H9 (cell line): ENCODE measurements at regions not wholly inside any gene's neighbourhood (a gene's known extent, or its start where the extent isn't known, plus 50 kb on each side); places are given as distances from the start of the nearest gene placed in this dataset.

Source experiments
- DNase-seq: peaks from one replicate; pipeline ENCODE4 v3.0.0-alpha.2; 2017
- H2AFZ ChIP-seq: one replicate; pipeline ENCODE4 v1.6.1; 2013; ENCODE audit warnings: mild to moderate bottlenecking, low read length, control low read depth, moderate library complexity
- H2AK5ac ChIP-seq: 2 replicates; pipeline ENCODE4 v1.6.1; 2013; ENCODE audit warnings: low read length, control low read depth, mixed read lengths; ENCODE audit not compliant: insufficient read length
- H2BK120ac ChIP-seq: one replicate; pipeline ENCODE4 v1.6.1; 2013; ENCODE audit warnings: low read depth, mild to moderate bottlenecking, low read length, control low read depth, inconsistent platforms; ENCODE audit not compliant: poor library complexity, severe bottlenecking
- H2BK12ac ChIP-seq: 2 replicates; pipeline ENCODE4 v1.6.1; 2013; ENCODE audit warnings: low read length, control low read depth, mixed read lengths, low read depth; ENCODE audit not compliant: insufficient read length
- H2BK15ac ChIP-seq: 2 replicates; pipeline ENCODE4 v1.6.1; 2013; ENCODE audit warnings: low read depth, low read length, control low read depth
- H2BK20ac ChIP-seq: one replicate; pipeline ENCODE4 v1.6.1; 2013; ENCODE audit warnings: low read depth, mild to moderate bottlenecking, low read length, control low read depth, inconsistent platforms; ENCODE audit not compliant: poor library complexity, severe bottlenecking
- H2BK5ac ChIP-seq: 2 replicates; pipeline ENCODE4 v1.6.1; 2013; ENCODE audit warnings: low read length, control low read depth, mixed read lengths; ENCODE audit not compliant: insufficient read length
- H3K14ac ChIP-seq: 2 replicates; pipeline ENCODE4 v1.6.1; 2013; ENCODE audit warnings: low read length, control low read depth; ENCODE audit not compliant: insufficient read depth
- H3K18ac ChIP-seq: 2 replicates; pipeline ENCODE4 v1.6.1; 2013; ENCODE audit warnings: low read depth, mild to moderate bottlenecking, mixed read lengths, low read length, control low read depth; ENCODE audit not compliant: insufficient read length
- H3K23ac ChIP-seq: 2 replicates; pipeline ENCODE4 v1.6.1; 2013; ENCODE audit warnings: low read length, control low read depth, mixed read lengths, low read depth; ENCODE audit not compliant: insufficient read length
- H3K23me2 ChIP-seq: 2 replicates; pipeline ENCODE4 v1.6.1; 2013; ENCODE audit warnings: low read depth, mild to moderate bottlenecking, mixed read lengths, low read length, control low read depth; ENCODE audit not compliant: insufficient read length, poor library complexity, severe bottlenecking
- H3K27ac ChIP-seq: 2 replicates; pipeline ENCODE4 v1.5.1; 2013; ENCODE audit warnings: low read length, control low read depth, mixed read lengths, low read depth; ENCODE audit not compliant: insufficient read length
- H3K27me3 ChIP-seq: 2 replicates; pipeline ENCODE4 v1.6.1; 2013; ENCODE audit warnings: low read length, control low read depth, inconsistent platforms; ENCODE audit not compliant: insufficient read depth
- H3K4ac ChIP-seq: 2 replicates; pipeline ENCODE4 v1.6.1; 2013; ENCODE audit warnings: low read depth, mild to moderate bottlenecking, control low read depth, inconsistent platforms, low read length, moderate library complexity
- H3K4me1 ChIP-seq: 2 replicates; pipeline ENCODE4 v1.6.1; 2013; ENCODE audit warnings: low read length, control low read depth, inconsistent platforms; ENCODE audit not compliant: insufficient read depth
- H3K4me2 ChIP-seq: 2 replicates; pipeline ENCODE4 v1.6.1; 2013; ENCODE audit warnings: low read length, control low read depth, mixed read lengths; ENCODE audit not compliant: insufficient read length, insufficient read depth
- H3K56ac ChIP-seq: 2 replicates; pipeline ENCODE4 v1.6.1; 2013; ENCODE audit warnings: low read depth, mild to moderate bottlenecking, mixed read lengths, low read length, control low read depth; ENCODE audit not compliant: insufficient read length
- H3K79me1 ChIP-seq: 2 replicates; pipeline ENCODE4 v1.6.1; 2013; ENCODE audit warnings: low read depth, mild to moderate bottlenecking, moderate library complexity, low read length, control low read depth, inconsistent platforms; ENCODE audit not compliant: insufficient read depth, poor library complexity, severe bottlenecking
- H3K79me2 ChIP-seq: 2 replicates; pipeline ENCODE4 v1.6.1; 2013; ENCODE audit warnings: low read length, control low read depth, inconsistent platforms; ENCODE audit not compliant: insufficient read depth
- H3K9ac ChIP-seq: 2 replicates; pipeline ENCODE4 v1.6.1; 2013; ENCODE audit warnings: low read length, control low read depth, mixed read lengths; ENCODE audit not compliant: insufficient read length; ENCODE audit errors: extremely low read depth
- H3K9me3 ChIP-seq: one replicate; pipeline ENCODE4 v1.6.1; 2013; ENCODE audit warnings: low read depth, low read length, inconsistent platforms; ENCODE audit not compliant: control insufficient read depth
- H3T11ph ChIP-seq: one replicate; pipeline ENCODE4 v1.6.1; 2013; ENCODE audit warnings: mild to moderate bottlenecking, low read length, control low read depth, inconsistent platforms
- H4K20me1 ChIP-seq: one replicate; pipeline ENCODE4 v1.6.1; 2013; ENCODE audit not compliant: control insufficient read depth, insufficient read length, insufficient read depth
- H4K5ac ChIP-seq: 2 replicates; pipeline ENCODE4 v1.6.1; 2013; ENCODE audit warnings: low read depth, mild to moderate bottlenecking, mixed read lengths, low read length, control low read depth; ENCODE audit not compliant: insufficient read length
- H4K8ac ChIP-seq: replicated peaks from 2 replicates; pipeline ENCODE4 v1.6.1; 2013; ENCODE audit warnings: low read length, control low read depth, mixed read lengths, low read depth; ENCODE audit not compliant: insufficient read length
- H4K91ac ChIP-seq: 2 replicates; pipeline ENCODE4 v1.6.1; 2013; ENCODE audit warnings: low read depth, mild to moderate bottlenecking, moderate library complexity, mixed read lengths, low read length, control low read depth; ENCODE audit not compliant: insufficient read length
- H3K27ac Mint-ChIP-seq, 3 experiments: 2 replicates in 2 of 3; 3 replicates in 1 of 3; pipeline ENCODE4 v1.8.0; 2020 to 2021; ENCODE audit warnings: mixed read lengths in 3 of 3, mild to moderate bottlenecking in 1 of 3, moderate library complexity in 1 of 3
- H3K27me3 Mint-ChIP-seq: 2 replicates; pipeline ENCODE4 v1.8.0; 2021; ENCODE audit warnings: low read depth, mild to moderate bottlenecking, moderate library complexity, mixed read lengths
- H3K36me3 Mint-ChIP-seq, 3 experiments: 2 replicates in 2 of 3; 3 replicates in 1 of 3; pipeline ENCODE4 v1.8.0; 2020 to 2021; ENCODE audit warnings: low read depth in 3 of 3, mixed read lengths in 3 of 3; ENCODE audit not compliant: insufficient read depth in 1 of 3
- H3K4me1 Mint-ChIP-seq, 2 experiments: 2 replicates each; pipeline ENCODE4 v1.8.0; 2020; ENCODE audit warnings: mixed read lengths in 2 of 2
- H3K4me3 Mint-ChIP-seq, 2 experiments: 2 replicates in 1 of 2; 3 replicates in 1 of 2; pipeline ENCODE4 v1.8.0; 2020 to 2021; ENCODE audit warnings: mild to moderate bottlenecking in 2 of 2, mixed read lengths in 2 of 2, moderate library complexity in 1 of 2
- H3K9me3 Mint-ChIP-seq, 2 experiments: 2 replicates in 1 of 2; 3 replicates in 1 of 2; pipeline ENCODE4 v1.8.0; 2020; ENCODE audit warnings: mild to moderate bottlenecking in 2 of 2, mixed read lengths in 2 of 2, moderate library complexity in 1 of 2
- WGBS: extraction: QIAGEN DNeasy Blood & Tissue Kit; methylation state at CpG from one replicate; pipeline ENCODE4 v1.1.7; 2013; ENCODE audit warnings: missing lambda C conversion rate, low lambda C conversion rate, mixed read lengths; ENCODE audit not compliant: insufficient read length; ENCODE audit errors: extremely low coverage; 5-methylcytosine and 5-hydroxymethylcytosine counted together
- TF ChIP-seq, protein P1 (sequence below): fragments of 200-600 bp; sonication (generic); conservative IDR thresholded peaks from 3 replicates; pipeline ENCODE4 v1.8.0; 2021; ENCODE audit warnings: antibody characterized with exemption, mild to moderate bottlenecking

DNA sequence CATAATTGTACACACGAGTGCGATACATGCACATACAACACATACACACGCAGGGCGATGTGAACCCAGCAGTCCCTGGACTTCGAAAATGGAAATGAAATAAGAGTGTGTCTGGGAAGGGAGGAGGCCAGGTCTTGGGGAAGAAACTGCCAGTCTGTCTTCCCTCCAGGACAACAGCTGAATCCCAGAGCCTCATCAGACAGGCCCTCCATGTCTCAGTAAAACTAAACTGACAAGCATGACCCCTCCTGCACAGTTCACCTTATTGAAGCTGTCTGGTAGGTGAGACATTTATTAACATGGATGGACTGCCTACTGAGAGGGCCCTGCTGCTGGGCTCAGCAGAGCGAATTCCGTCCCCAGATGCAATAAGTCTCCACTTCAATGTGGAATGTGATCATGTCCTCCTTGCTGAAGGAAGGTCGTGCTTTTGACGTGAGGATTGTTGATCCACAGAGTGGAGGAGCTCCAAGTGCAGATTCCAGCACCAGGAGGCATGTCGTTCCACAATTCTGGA lies 117.4 kb downstream of the SOX9 start:
- no peak overlapping the region for H3K23ac ChIP-seq
- no peak overlapping the region for H2BK120ac ChIP-seq
- no peaks in the 10 kb centered on the region for H4K20me1 ChIP-seq
- H2BK15ac ChIP-seq, result no peak overlapping the region
- no peak overlapping the region for H3K56ac ChIP-seq
- H3K9ac ChIP-seq, result no peak overlapping the region
- Mint-ChIP-seq H3K36me3 (peaks cover 0 to 3% (median 0%) of the 10 kb centered on the region in 3 experiments; a peak in 1 of 7 replicates), H3K9me3 (peaks cover 0 to 4% of the 10 kb centered on the region in 2 experiments; a peak in 1 of 5 replicates), H3K27ac (no peak overlapping the region), H3K27me3 (peaks cover 15% of the 10 kb centered on the region), H3K4me1 (peaks cover 17 to 36% of the 10 kb centered on the region in 2 experiments), H3K4me3 (no peak overlapping the region)
- H4K8ac ChIP-seq, result no peak overlapping the region
- H4K91ac ChIP-seq, result no peak overlapping the region
- no peak overlapping the region for H2BK20ac ChIP-seq
- H3K4me2 ChIP-seq, result no peak overlapping the region
- no CpG with 5 or more reads among the region's 10 CpGs for WGBS
- no peak overlapping the region for H2BK12ac ChIP-seq
- no peaks in the 10 kb centered on the region for H3K27me3 ChIP-seq
- H3K23me2 ChIP-seq, result no peaks in the 10 kb centered on the region
- no peak overlapping the region for H3K18ac ChIP-seq
- H3K4me1 ChIP-seq, result peaks cover 6% of the 10 kb centered on the region; the same call in 1 of the 2 replicates
- TF ChIP-seq, protein P1, sequence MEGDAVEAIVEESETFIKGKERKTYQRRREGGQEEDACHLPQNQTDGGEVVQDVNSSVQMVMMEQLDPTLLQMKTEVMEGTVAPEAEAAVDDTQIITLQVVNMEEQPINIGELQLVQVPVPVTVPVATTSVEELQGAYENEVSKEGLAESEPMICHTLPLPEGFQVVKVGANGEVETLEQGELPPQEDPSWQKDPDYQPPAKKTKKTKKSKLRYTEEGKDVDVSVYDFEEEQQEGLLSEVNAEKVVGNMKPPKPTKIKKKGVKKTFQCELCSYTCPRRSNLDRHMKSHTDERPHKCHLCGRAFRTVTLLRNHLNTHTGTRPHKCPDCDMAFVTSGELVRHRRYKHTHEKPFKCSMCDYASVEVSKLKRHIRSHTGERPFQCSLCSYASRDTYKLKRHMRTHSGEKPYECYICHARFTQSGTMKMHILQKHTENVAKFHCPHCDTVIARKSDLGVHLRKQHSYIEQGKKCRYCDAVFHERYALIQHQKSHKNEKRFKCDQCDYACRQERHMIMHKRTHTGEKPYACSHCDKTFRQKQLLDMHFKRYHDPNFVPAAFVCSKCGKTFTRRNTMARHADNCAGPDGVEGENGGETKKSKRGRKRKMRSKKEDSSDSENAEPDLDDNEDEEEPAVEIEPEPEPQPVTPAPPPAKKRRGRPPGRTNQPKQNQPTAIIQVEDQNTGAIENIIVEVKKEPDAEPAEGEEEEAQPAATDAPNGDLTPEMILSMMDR, result no peak
- no peaks in the 10 kb centered on the region for H3K79me1 ChIP-seq
- no peak for DNase-seq
- H2AK5ac ChIP-seq, result no peak overlapping the region
- H3K9me3 ChIP-seq, result no peaks in the 10 kb centered on the region
- no peak overlapping the region for H3T11ph ChIP-seq
- no peak overlapping the region for H3K14ac ChIP-seq
- H3K79me2 ChIP-seq, result no peaks in the 10 kb centered on the region
- H3K4ac ChIP-seq, result no peak overlapping the region
- no peak overlapping the region for H4K5ac ChIP-seq
- H3K27ac ChIP-seq, result no peak overlapping the region
- no peak overlapping the region for H2AFZ ChIP-seq
- H2BK5ac ChIP-seq, result no peak overlapping the region
